Right lobe of liver (tissue), 6 donors: ENCODE measurements at regions not wholly inside any gene's neighbourhood (a gene's known extent, or its start where the extent isn't known, plus 50 kb on each side); places are given as distances from the start of the nearest gene placed in this dataset.

ENCODE experiments used
- ATAC-seq, 4 donors: fragments of 200-7000 bp; cut with Tn5 transposase; one replicate each; pipeline ENCODE4 v1.9.1; 2020; ENCODE audit warnings: mild to moderate bottlenecking in 4 of 4, moderate library complexity in 4 of 4
- DNase-seq, 3 donors: peaks; one replicate each; pipeline ENCODE4 v3.0.0-alpha.2; 2020
- H3K27ac ChIP-seq, 3 donors: fragments of 200-600 bp; one replicate each; pipeline ENCODE4 v1.8.0; 2022
- H3K27me3 ChIP-seq, 2 donors: fragments of 200-600 bp; one replicate each; pipeline ENCODE4 v1.8.0; 2022
- H3K36me3 ChIP-seq, 4 donors: fragments of 200-600 bp; sonication (generic) in 1 of 4; one replicate each; pipeline versions ENCODE4 v1.5.1 to v1.8.0; 2017 to 2022; ENCODE audit warnings: control low read depth in 1 of 4
- H3K4me1 ChIP-seq, 4 donors: fragments of 200-600 bp; sonication (generic) in 1 of 4; one replicate each; pipeline versions ENCODE4 v1.5.1 to v1.8.0; 2017 to 2022; ENCODE audit warnings: control low read depth in 1 of 4
- H3K4me3 ChIP-seq, 3 donors: fragments of 200-600 bp; one replicate each; pipeline ENCODE4 v1.8.0; 2022
- H3K9me3 ChIP-seq, 4 donors: fragments of 200-600 bp; sonication (generic) in 1 of 4; one replicate each; pipeline versions ENCODE4 v1.5.1 to v1.8.0; 2017 to 2022; ENCODE audit warnings: control low read depth in 1 of 4
- POLR2A ChIP-seq: fragments of 450-650 bp; IDR thresholded peaks from one replicate; pipeline ENCODE4 v1.6.1; 2017; ENCODE audit warnings: antibody characterized with exemption, mild to moderate bottlenecking
- WGBS: methylation state at CpG from one replicate; pipeline ENCODE4 v1.1.6; 2018; ENCODE audit warnings: low coverage, low lambda C conversion rate; ENCODE audit not compliant: insufficient coverage; ENCODE audit errors: missing lambda C conversion rate; 5-methylcytosine and 5-hydroxymethylcytosine counted together
- intact Hi-C, 2 donors: fragments of 100-400 bp; cut with DNase I; formaldehyde crosslinking; loops; one replicate each; pipeline versions ENCODE4 v1.11.2 to v1.14.1; 2022
- TF ChIP-seq, protein P1 (sequence below), 4 donors: fragments of 200-600 bp in 3 of 4; fragments of 450-650 bp in 1 of 4; IDR thresholded peaks; one replicate each; pipeline versions ENCODE4 v1.5.1 to v1.8.0; 2016 to 2022; ENCODE audit warnings: antibody characterized with exemption in 4 of 4, mild to moderate bottlenecking in 2 of 4
- donor health status: DM: no; HTN: yes; CAD: no.
- donor health status: DM: no; HTN: no; CAD: no.
- donor health status: DM: no; HTN: no; CAD: no.
- donor health status: DM: no; HTN: yes; CAD: no.
- donor health status: DM: no; HTN: yes; CAD: no.

DNA sequence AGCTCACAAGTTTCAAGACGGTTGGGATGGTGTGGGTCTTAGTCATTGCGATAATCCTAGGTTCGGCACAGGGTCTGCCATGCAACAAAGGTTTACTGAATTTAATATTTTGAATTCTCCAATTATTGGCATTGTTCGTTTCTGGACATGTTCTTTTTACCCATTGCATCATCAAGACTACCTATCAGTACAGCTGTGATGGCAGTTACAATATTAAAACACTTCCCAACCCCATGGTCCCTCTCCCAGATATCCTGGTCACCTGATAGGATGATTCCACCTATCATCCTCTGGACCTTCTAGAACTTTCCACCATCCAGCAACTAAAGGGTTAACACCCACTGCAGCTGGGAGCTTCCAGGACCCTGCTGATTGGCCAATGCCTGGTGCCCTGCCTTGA, 377.8 kb upstream of the PRKCQ start:
- Histone ChIP-seq H3K4me3 (no peak overlapping the region), H3K27me3 (no peaks in the 10 kb centered on the region), H3K4me1 (no peaks in the 10 kb centered on the region), H3K27ac (no peak overlapping the region), H3K9me3 (no peaks in the 10 kb centered on the region), H3K36me3 (no peaks in the 10 kb centered on the region)
- no peak for DNase-seq
- ATAC-seq: no peak
- intact Hi-C loops: no loop called here
- 44% methylated on average over 4 of the region's 4 CpGs for WGBS
- no peak for TF ChIP-seq POLR2A
- TF ChIP-seq, protein P1, sequence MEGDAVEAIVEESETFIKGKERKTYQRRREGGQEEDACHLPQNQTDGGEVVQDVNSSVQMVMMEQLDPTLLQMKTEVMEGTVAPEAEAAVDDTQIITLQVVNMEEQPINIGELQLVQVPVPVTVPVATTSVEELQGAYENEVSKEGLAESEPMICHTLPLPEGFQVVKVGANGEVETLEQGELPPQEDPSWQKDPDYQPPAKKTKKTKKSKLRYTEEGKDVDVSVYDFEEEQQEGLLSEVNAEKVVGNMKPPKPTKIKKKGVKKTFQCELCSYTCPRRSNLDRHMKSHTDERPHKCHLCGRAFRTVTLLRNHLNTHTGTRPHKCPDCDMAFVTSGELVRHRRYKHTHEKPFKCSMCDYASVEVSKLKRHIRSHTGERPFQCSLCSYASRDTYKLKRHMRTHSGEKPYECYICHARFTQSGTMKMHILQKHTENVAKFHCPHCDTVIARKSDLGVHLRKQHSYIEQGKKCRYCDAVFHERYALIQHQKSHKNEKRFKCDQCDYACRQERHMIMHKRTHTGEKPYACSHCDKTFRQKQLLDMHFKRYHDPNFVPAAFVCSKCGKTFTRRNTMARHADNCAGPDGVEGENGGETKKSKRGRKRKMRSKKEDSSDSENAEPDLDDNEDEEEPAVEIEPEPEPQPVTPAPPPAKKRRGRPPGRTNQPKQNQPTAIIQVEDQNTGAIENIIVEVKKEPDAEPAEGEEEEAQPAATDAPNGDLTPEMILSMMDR (IDR thresholded peaks at IDR 0.05): no peak

DNA sequence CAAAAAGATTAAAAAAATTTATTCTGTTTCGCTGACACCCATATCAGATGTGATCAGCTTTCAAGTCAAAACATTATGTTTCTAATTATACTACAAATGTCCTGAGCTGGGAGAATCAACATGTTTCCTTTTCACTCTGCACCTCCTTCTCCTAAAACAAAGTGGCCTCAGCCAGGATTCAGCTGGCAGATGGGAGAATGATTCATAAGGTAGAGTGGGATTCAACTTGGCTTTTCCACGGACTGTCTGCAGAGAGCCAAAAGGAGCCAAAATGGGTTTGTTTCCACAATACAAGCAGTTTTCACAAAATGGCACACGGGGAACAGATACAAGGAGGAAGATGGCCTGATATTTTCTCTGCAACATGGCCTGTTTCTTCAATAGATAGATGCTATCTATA, 376.5 kb upstream of the PRKCQ start:
- 43% methylated on average over 2 of the region's 3 CpGs for WGBS

DNA sequence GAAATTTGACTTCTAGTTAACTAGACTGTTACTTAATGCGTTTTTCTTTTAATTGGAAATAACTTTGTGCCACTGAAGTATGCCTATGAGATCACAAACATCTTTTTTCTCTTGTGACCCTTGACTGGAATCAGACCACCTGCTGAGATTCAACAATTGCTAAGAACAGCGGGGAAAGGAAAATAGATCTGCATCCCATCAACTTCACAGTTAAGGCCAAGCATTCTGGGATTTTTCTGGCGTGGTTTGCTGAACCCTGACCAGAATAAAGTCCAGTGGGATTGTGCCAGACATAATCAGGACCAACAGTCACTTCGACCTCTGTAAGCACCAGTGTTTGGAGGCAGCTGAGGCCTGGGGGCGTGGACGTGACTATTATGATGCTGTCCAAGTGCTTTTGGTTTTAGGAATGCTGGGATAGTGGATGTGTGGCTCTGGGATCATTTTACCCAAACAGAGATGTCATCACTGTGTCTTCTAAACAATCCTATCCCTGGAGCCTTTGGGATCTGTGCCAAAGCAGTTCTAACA, 373.3 kb upstream of the PRKCQ start:
- H3K36me3 ChIP-seq: no peaks in the 10 kb centered on the region
- H3K27ac ChIP-seq: no peak overlapping the region
- no peak overlapping the region for H3K4me3 ChIP-seq
- H3K9me3 ChIP-seq: no peaks in the 10 kb centered on the region
- H3K4me1 ChIP-seq: no peaks in the 10 kb centered on the region
- ATAC-seq (no peak), DNase-seq (no peak)
- H3K27me3 ChIP-seq: no peaks in the 10 kb centered on the region
- no peak for TF ChIP-seq POLR2A
- 34% methylated on average over 4 of the region's 6 CpGs for WGBS
- intact Hi-C loops: no loop called here

More for the DNA sequence above, 376.5 kb upstream of the PRKCQ start:
- no peak for ATAC-seq
- H3K9me3 ChIP-seq: no peaks in the 10 kb centered on the region
- intact Hi-C loops: no loop called here
- H3K4me3 ChIP-seq: no peak overlapping the region
- no peaks in the 10 kb centered on the region for H3K36me3 ChIP-seq
- H3K4me1 ChIP-seq: no peaks in the 10 kb centered on the region
- H3K27me3 ChIP-seq: no peaks in the 10 kb centered on the region
- TF ChIP-seq, protein P1 (IDR thresholded peaks at IDR 0.05): no peak
- TF ChIP-seq POLR2A: no peak
- no peak overlapping the region for H3K27ac ChIP-seq
- DNase-seq: no peak

DNA sequence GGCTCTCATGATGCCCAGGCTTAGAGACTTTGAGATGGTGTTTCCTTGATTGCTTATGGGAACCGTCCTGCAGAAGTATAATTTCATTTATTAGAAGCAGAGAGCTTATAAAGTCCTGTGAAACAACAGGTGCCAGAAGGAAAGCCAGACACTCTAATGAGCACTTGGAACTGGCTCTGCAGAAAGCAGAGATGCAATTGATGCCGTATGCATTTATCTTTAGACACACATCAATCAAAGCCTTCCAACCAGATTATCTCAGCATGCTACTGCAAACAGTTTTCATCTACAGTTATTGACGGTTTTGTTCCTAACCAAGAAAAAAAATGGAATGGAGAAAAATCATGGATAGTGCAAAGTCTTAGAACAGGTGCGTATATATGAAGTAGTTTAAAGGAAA, 371.7 kb upstream of the PRKCQ start:
- no peak overlapping the region for H3K27ac ChIP-seq
- ATAC-seq (no peak), DNase-seq (no peak)
- H3K4me3 ChIP-seq: no peak overlapping the region
- no peaks in the 10 kb centered on the region for H3K27me3 ChIP-seq
- intact Hi-C loops: no loop called here
- no peaks in the 10 kb centered on the region for H3K4me1 ChIP-seq
- H3K36me3 ChIP-seq: no peaks in the 10 kb centered on the region
- H3K9me3 ChIP-seq: no peaks in the 10 kb centered on the region
- WGBS: 55% methylated on average over 4 of the region's 4 CpGs
- TF ChIP-seq POLR2A: no peak
- TF ChIP-seq, protein P1 (IDR thresholded peaks at IDR 0.05): no peak

DNA sequence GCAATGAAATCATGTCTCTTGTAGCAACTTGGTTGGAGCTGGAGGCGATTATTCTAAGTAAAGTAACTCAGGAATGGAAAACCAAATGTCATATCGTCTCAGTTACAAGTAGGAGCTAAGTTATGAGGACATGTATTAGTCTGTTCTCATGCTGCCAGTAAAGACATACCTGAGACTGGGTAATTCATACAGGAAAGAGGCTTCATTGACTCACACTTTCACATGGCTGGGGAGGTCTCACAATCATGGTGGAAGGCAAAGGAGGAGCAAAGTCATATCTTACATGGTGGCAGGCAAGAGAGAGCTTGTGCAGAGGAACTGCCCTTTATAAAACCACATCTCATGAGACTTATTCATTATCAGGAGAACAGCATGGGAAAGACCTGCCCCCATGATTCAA, 370.1 kb upstream of the PRKCQ start:
- no peak for DNase-seq
- Histone ChIP-seq H3K36me3 (no peaks in the 10 kb centered on the region), H3K27me3 (no peaks in the 10 kb centered on the region), H3K27ac (no peak overlapping the region), H3K9me3 (no peaks in the 10 kb centered on the region), H3K4me3 (no peak overlapping the region), H3K4me1 (no peaks in the 10 kb centered on the region)
- ATAC-seq: no peak
- TF ChIP-seq, protein P1 (IDR thresholded peaks at IDR 0.05): no peak
- intact Hi-C loops: no loop called here
- WGBS: 79% methylated on average over 2 of the region's 2 CpGs
